Duodenal mucosa (tissue), 2 donors: ENCODE measurements at regions not wholly inside any gene's neighbourhood (a gene's known extent, or its start where the extent isn't known, plus 50 kb on each side); places are given as distances from the start of the nearest gene placed in this dataset.

ENCODE experiments used
- H3K27ac ChIP-seq: one replicate; pipeline ENCODE4 v1.7.0; 2013; ENCODE audit warnings: low read depth, low read length
- H3K27me3 ChIP-seq, 2 donors: one replicate each; pipeline ENCODE4 v1.7.0; 2013; ENCODE audit warnings: low read length in 2 of 2, control low read depth in 1 of 2; ENCODE audit not compliant: insufficient read depth in 2 of 2, control insufficient read depth in 1 of 2
- H3K36me3 ChIP-seq, 2 donors: one replicate each; pipeline ENCODE4 v1.7.0; 2013; ENCODE audit warnings: low read length in 2 of 2, control low read depth in 1 of 2; ENCODE audit not compliant: insufficient read depth in 2 of 2, control insufficient read depth in 1 of 2
- H3K4me1 ChIP-seq, 2 donors: one replicate each; pipeline ENCODE4 v1.7.0; 2013; ENCODE audit warnings: low read length in 2 of 2, control low read depth in 1 of 2; ENCODE audit not compliant: insufficient read depth in 2 of 2, control insufficient read depth in 1 of 2
- H3K4me3 ChIP-seq, 2 donors: one replicate each; pipeline ENCODE4 v1.7.0; 2013; ENCODE audit warnings: low read length in 2 of 2, low read depth in 1 of 2
- H3K9ac ChIP-seq, 2 donors: one replicate each; pipeline ENCODE4 v1.7.0; 2013; ENCODE audit warnings: low read length in 2 of 2, low read depth in 1 of 2
- H3K9me3 ChIP-seq, 2 donors: one replicate each; pipeline ENCODE4 v1.7.0; 2013; ENCODE audit warnings: low read length in 2 of 2, control low read depth in 1 of 2; ENCODE audit not compliant: control insufficient read depth in 1 of 2

DNA sequence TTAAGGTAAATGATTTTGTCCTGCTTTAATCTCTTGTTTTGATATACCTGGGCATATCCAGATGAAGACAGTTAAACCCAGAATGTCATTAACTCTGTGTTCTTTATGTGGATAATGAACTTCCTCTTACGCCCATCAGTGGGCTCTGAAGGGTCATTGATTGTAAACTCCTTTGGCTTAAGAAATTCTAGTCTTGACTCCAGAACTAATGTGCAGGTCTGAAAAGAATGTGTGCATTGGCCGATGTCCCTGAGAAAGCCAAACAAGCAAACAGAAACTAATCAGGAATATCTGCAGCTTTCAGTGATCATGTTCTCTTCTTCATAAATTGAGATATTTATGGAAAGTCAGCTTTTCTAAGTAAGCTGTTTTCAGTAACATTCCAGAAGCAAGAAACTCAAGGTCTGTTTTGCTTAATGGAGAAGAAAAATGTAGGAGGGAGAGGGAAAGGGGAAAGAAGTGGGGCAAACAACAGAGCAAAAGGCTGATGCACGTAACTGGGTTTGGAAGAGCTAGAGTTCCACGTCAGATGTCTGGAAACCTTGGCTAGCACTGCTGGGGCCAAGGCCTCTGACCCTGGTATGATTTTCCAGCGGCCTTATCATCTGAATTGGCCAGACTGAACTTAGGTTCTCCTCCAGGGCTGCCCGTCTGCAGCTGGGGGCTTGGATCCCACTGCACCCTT lies 61.3 kb upstream of the FHL2 start:
- Histone ChIP-seq H3K27me3 (no peaks in the 10 kb centered on the region), H3K4me3 (no peak overlapping the region), H3K4me1 (peaks cover 9 to 25% of the 10 kb centered on the region in 2 donors), H3K27ac (no peak overlapping the region), H3K36me3 (no peaks in the 10 kb centered on the region), H3K9me3 (no peaks in the 10 kb centered on the region), H3K9ac (no peak overlapping the region)

DNA sequence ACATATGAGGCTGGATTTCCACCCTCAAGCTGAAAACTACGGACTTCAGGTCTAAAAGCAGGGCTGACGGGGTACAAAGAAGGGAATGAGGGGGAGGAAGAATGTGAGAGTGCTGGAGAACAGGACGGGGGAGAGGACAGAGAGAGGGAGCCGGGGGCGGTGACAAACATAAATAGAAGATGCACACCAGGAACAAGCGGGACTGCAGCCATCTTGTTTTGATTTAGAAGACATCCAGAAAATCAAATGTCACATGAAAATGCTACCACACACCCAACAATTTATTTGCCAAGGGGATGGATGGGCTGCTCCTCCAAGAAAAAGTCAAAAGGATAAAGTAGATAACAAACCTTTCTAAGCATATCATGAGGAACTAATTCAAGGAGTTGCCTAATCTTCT lies 59.2 kb upstream of the FHL2 start:
- H3K4me1 ChIP-seq: peaks cover 15 to 32% of the 10 kb centered on the region in 2 donors
- H3K36me3 ChIP-seq: no peaks in the 10 kb centered on the region

DNA sequence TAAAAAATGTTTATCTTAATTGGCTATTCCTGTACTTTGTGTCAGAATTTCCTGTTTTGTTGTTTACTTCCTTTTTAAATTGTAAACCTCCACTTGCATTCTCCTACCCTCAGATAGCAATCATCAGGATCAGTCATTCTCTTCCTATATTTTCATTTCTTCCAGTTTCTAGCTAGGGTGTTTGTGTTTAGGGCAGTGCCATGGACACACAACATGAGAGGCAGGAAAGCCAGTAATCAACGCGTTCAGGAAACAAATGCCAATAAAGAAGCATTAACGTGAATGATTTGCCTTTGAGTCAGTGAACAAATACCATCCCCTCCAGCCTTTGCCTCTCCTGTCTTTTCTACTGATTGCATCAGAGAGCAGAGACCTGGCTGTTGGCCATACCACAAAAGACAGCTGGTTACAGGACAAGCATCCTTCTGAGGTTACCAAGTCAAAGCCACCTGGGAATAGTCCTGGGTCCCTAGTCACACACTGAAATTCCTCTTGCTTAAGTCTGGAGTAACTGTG lies 56.7 kb upstream of the FHL2 start:
- peak overlapping the region; percentile 59 for H3K27ac ChIP-seq
- H3K9me3 ChIP-seq: no peaks in the 10 kb centered on the region
- H3K9ac ChIP-seq: peak overlapping the region in 1 of 2 donors; percentile 15
- no peaks in the 10 kb centered on the region for H3K36me3 ChIP-seq
- no peaks in the 10 kb centered on the region for H3K27me3 ChIP-seq
- no peak overlapping the region for H3K4me3 ChIP-seq
- peaks cover 15 to 31% of the 10 kb centered on the region in 2 donors for H3K4me1 ChIP-seq

More for the DNA sequence above, 59.2 kb upstream of the FHL2 start:
- Histone ChIP-seq H3K4me3 (no peak overlapping the region), H3K9ac (no peak overlapping the region), H3K27me3 (no peaks in the 10 kb centered on the region), H3K27ac (no peak overlapping the region), H3K9me3 (no peaks in the 10 kb centered on the region)

DNA sequence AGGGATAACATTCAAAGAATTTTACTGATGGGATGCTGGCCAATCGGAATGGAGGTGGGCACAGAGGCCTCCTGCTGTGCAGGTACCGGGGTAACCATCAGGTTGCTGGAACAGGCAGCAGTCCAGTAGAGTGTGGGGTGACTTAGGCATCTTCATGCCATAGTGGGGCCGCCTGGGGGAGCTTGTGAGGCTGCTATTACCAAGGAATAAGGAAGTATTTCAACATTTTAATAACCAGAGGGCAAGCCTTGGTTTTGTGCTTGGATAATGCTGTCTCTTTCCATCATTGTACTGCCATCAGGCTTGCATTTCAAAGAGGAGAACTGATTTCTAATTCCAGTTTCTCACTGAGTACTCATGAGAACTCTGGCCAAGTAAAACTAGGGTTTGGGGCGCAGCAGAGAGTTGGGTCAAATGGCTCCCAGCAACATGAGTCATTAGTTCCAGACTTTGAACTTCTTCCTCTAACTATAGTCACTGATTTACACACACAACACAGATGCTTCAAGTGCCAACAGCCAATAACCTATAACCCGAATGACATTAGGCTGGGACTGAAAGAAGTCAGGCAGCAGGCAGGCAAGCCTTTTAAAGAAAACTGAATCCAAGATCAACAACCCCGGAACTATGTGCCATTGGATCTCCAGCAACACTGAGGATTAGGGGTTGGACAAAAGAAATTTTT lies 56.1 kb upstream of the FHL2 start:
- Histone ChIP-seq H3K36me3 (no peaks in the 10 kb centered on the region), H3K4me1 (peaks cover 15 to 25% of the 10 kb centered on the region in 2 donors), H3K4me3 (peak overlapping the region in 1 of 2 donors; percentile 32), H3K9me3 (no peaks in the 10 kb centered on the region), H3K9ac (peak overlapping the region in 1 of 2 donors; percentile 37), H3K27ac (peak overlapping the region; percentile 74), H3K27me3 (no peaks in the 10 kb centered on the region)

DNA sequence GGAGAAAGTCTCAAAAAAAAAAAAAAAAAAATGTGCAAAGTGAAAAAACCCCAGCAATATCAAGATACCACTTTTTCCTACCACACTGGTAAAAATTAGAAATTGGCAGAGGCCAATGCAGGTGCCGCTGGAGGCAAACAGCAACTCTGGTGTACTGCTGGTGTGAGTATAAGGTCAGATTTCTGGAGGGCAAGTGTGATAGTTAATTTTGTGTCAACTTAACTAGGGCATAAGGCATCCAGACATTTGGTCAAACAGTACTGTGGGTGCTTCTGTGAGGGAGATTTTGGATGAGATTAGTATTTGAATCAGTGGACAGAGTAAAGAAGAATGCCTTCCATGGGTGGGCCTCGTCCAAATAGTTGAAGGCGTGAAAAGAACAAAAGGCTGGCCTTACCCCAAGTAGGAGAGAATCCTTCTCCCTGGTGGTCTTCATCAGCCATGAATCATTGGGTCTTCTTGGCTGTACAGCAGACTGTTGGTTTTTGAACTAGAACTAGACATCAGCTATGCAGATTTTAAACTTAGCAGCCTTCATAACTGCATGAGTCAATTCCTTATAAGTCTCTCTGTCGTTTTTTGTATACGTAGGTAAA lies 52.8 kb upstream of the FHL2 start:
- Histone ChIP-seq H3K9me3 (no peaks in the 10 kb centered on the region), H3K4me3 (no peak overlapping the region), H3K36me3 (no peaks in the 10 kb centered on the region), H3K4me1 (peaks cover 15 to 30% of the 10 kb centered on the region in 2 donors), H3K27ac (no peak overlapping the region), H3K27me3 (no peaks in the 10 kb centered on the region), H3K9ac (no peak overlapping the region)

DNA sequence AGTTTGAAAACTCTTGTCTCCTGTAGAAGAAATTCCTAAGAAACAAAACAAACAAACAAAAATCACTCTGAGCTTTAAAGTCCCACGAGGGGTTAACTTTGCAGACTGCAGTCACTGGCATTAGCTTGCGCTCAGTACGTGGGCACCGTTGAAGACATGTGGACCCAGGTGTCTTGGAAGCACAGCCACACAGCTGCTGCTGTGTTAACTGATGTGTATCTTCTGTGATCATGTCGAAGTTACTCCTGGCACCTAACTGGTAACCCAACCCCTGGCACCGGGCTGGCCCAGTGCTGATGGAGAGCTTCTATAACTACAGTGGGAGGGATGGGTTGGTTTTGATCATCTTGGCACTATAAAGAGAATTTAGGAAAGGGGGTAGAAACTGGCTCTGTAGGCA lies 51.6 kb upstream of the FHL2 start:
- no peak overlapping the region for H3K27ac ChIP-seq
- H3K4me1 ChIP-seq: peaks cover 8 to 20% of the 10 kb centered on the region in 2 donors
- H3K9ac ChIP-seq: no peak overlapping the region
- H3K4me3 ChIP-seq: no peak overlapping the region
- H3K9me3 ChIP-seq: no peaks in the 10 kb centered on the region
- no peaks in the 10 kb centered on the region for H3K36me3 ChIP-seq
- H3K27me3 ChIP-seq: no peaks in the 10 kb centered on the region

DNA sequence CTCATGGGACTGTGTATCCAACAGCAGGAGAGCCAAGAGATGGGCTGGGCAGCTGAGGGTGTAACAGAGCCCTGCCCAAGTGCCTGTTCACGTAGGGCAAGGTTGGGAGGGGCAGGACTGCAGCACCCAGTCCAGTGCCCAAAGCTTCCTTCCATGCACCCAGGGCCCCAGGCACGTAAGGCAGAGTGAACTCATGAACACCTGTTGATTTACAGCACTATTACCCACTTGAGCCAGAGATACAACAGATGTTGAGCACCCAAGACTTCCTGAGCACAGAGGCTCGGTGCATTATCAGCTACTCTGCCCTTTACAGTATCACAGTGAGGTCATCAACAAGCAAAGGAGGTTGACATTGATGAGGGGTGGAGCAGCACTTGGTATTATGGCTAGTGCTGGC lies 50.2 kb upstream of the FHL2 start:
- H3K4me3 ChIP-seq: no peak overlapping the region
- peak overlapping the region in 1 of 2 donors; percentile 62 for H3K9ac ChIP-seq
- no peaks in the 10 kb centered on the region for H3K36me3 ChIP-seq
- no peaks in the 10 kb centered on the region for H3K27me3 ChIP-seq
- peak overlapping the region; percentile 33 for H3K27ac ChIP-seq
- H3K4me1 ChIP-seq: peaks cover under 1 to 11% of the 10 kb centered on the region in 2 donors
- H3K9me3 ChIP-seq: no peaks in the 10 kb centered on the region
